Psoas muscle (tissue), 7 donors: ENCODE measurements at regions not wholly inside any gene's neighbourhood (a gene's known extent, or its start where the extent isn't known, plus 50 kb on each side); places are given as distances from the start of the nearest gene placed in this dataset.

Source experiments
- ATAC-seq, 4 donors: fragments of 200-7000 bp; cut with Tn5 transposase; one replicate each; pipeline ENCODE4 v1.9.1; 2020; ENCODE audit warnings: moderate library complexity in 3 of 4, mild to moderate bottlenecking in 2 of 4
- DNase-seq, 2 donors: peaks; one replicate each; pipeline ENCODE4 v3.0.0-alpha.2; 2020
- H3K27ac ChIP-seq: fragments of 200-600 bp; one replicate; pipeline ENCODE4 v1.8.0; 2022
- H3K27me3 ChIP-seq, 3 donors: fragments of 200-600 bp in 1 of 3; one replicate each; pipeline versions ENCODE4 v1.6.1 to v1.8.0; 2013 to 2022; ENCODE audit warnings: low read length in 2 of 3, mild to moderate bottlenecking in 2 of 3, moderate library complexity in 1 of 3; ENCODE audit not compliant: insufficient read depth in 3 of 3
- H3K36me3 ChIP-seq, 2 donors: fragments of 200-600 bp in 1 of 2; one replicate each; pipeline versions ENCODE4 v1.6.1 to v1.8.0; 2013 to 2022; ENCODE audit warnings: low read depth in 1 of 2, mild to moderate bottlenecking in 1 of 2, moderate library complexity in 1 of 2; ENCODE audit not compliant: insufficient read depth in 1 of 2
- H3K4me1 ChIP-seq: fragments of 200-600 bp; one replicate; pipeline ENCODE4 v1.8.0; 2022
- H3K4me3 ChIP-seq: fragments of 200-600 bp; one replicate; pipeline ENCODE4 v1.8.0; 2022; ENCODE audit warnings: mild to moderate bottlenecking
- H3K9me3 ChIP-seq: fragments of 200-600 bp; one replicate; pipeline ENCODE4 v1.8.0; 2022
- CTCF ChIP-seq: fragments of 200-600 bp; IDR thresholded peaks from one replicate; pipeline ENCODE4 v1.8.0; 2022; ENCODE audit warnings: antibody characterized with exemption
- WGBS, 3 donors: extraction: QIAGEN DNeasy Blood & Tissue Kit; methylation state at CpG; one replicate each; pipeline versions ENCODE4 v1.1.6 to v1.1.7; 2013; 5-methylcytosine and 5-hydroxymethylcytosine counted together
- intact Hi-C, 2 donors: fragments of 100-400 bp; cut with DNase I; formaldehyde crosslinking; loops; one replicate each; pipeline versions ENCODE4 v1.11.0 to v1.14.2; 2022
- donor health status: healthy with polysubstance abuse.
- donor health status: DM: no; HTN: no; CAD: no; lungs with moderate emphysema.
- donor health status: Bipolar disorder and iron deficiency.
- donor health status: healthy.
- donor health status: DM: yes; HTN: yes; CAD: no.
- donor health status: DM: no; HTN: no; CAD: no.
- donor health status: DM: yes; HTN: yes; CAD: no.

- 93 to 100% (median 97%) methylated on average over 1 of the region's 1 CpG for WGBS, 3 donors
- no peak for TF ChIP-seq CTCF
Measured at GRCh38 chr3:21310891-21311290, 440.1 kb downstream of the ZNF385D start.

GRCh38 chr3:21310161-21310560 is 440.8 kb downstream of the ZNF385D start:
- no peak for TF ChIP-seq CTCF
- Histone ChIP-seq H3K27ac (no peak overlapping the region), H3K4me3 (no peak overlapping the region), H3K36me3 (no peaks in the 10 kb centered on the region), H3K27me3 (no peaks in the 10 kb centered on the region), H3K4me1 (no peaks in the 10 kb centered on the region), H3K9me3 (peaks cover under 1% of the 10 kb centered on the region)
- intact Hi-C loops, result no loop called here
- no peak for DNase-seq
- ATAC-seq, result no peak
- WGBS, 3 donors, result 77 to 80% (median 79%) methylated on average over 2 of the region's 2 CpGs

More at GRCh38 chr3:21310891-21311290, 440.1 kb downstream of the ZNF385D start:
- no peaks in the 10 kb centered on the region for H3K36me3 ChIP-seq
- H3K27me3 ChIP-seq, result no peaks in the 10 kb centered on the region
- no peaks in the 10 kb centered on the region for H3K4me1 ChIP-seq
- H3K4me3 ChIP-seq, result no peak overlapping the region
- ATAC-seq, result no peak
- peaks cover 3% of the 10 kb centered on the region for H3K9me3 ChIP-seq
- no peak overlapping the region for H3K27ac ChIP-seq
- no peak for DNase-seq
- intact Hi-C loops, result no loop called here

GRCh38 chr3:21297304-21297703 is 453.7 kb downstream of the ZNF385D start:
- 37 to 53% (median 50%) methylated on average over 1 of the region's 1 CpG for WGBS, 3 donors
- intact Hi-C loops, result no loop called here

GRCh38 chr3:21294768-21295167 is 456.2 kb downstream of the ZNF385D start:
- no peak for TF ChIP-seq CTCF
- intact Hi-C loops, result no loop called here
- DNase-seq, result no peak

More at GRCh38 chr3:21297304-21297703, 453.7 kb downstream of the ZNF385D start:
- Histone ChIP-seq H3K4me3 (no peak overlapping the region), H3K9me3 (peaks cover 2% of the 10 kb centered on the region), H3K4me1 (no peaks in the 10 kb centered on the region), H3K27me3 (no peaks in the 10 kb centered on the region), H3K36me3 (no peaks in the 10 kb centered on the region), H3K27ac (no peak overlapping the region)
- no peak for ATAC-seq
- TF ChIP-seq CTCF, result no peak
- no peak for DNase-seq

GRCh38 chr3:21292971-21293370 is 458.0 kb downstream of the ZNF385D start:
- no peak for TF ChIP-seq CTCF
- H3K27ac ChIP-seq, result no peak overlapping the region
- no peaks in the 10 kb centered on the region for H3K4me1 ChIP-seq
- ATAC-seq (no peak), DNase-seq (no peak)
- no peak overlapping the region for H3K4me3 ChIP-seq
- H3K27me3 ChIP-seq, result no peaks in the 10 kb centered on the region
- intact Hi-C loops, result no loop called here
- WGBS, 3 donors, result 59 to 74% (median 72%) methylated on average over 2 of the region's 2 CpGs
- H3K9me3 ChIP-seq, result peaks cover under 1% of the 10 kb centered on the region
- no peaks in the 10 kb centered on the region for H3K36me3 ChIP-seq

More at GRCh38 chr3:21294768-21295167, 456.2 kb downstream of the ZNF385D start:
- no peak overlapping the region for H3K27ac ChIP-seq
- no peaks in the 10 kb centered on the region for H3K27me3 ChIP-seq
- H3K9me3 ChIP-seq, result peaks cover 2% of the 10 kb centered on the region
- no peaks in the 10 kb centered on the region for H3K4me1 ChIP-seq
- no peak overlapping the region for H3K4me3 ChIP-seq
- no peak for ATAC-seq
- no peaks in the 10 kb centered on the region for H3K36me3 ChIP-seq
